ENCODE measurements at regions not wholly inside any gene's neighbourhood (a gene's known extent, or its start where the extent isn't known, plus 50 kb on each side); places are given as distances from the start of the nearest gene placed in this dataset.

- H3K4me3 Mint-ChIP-seq = no peak overlapping the region
- H3K14ac ChIP-seq (ENCODE audit: insufficient read depth, low read length) = no peak overlapping the region
- H4K8ac ChIP-seq (replicated peaks; ENCODE audit: insufficient read length, low read depth, low read length) = no peak overlapping the region
- H4K20me1 ChIP-seq (ENCODE audit: control insufficient read depth, insufficient read depth, insufficient read length) = no peaks in the 10 kb centered on the region
- no peaks in the 10 kb centered on the region for H3K79me1 ChIP-seq (ENCODE audit: insufficient read depth, low read depth, low read length, poor library complexity, severe bottlenecking)
- no peak overlapping the region for H2BK12ac ChIP-seq (ENCODE audit: insufficient read length, low read depth, low read length)
- no peak overlapping the region for H3K4ac ChIP-seq (ENCODE audit: low read depth, low read length)
- H3K36me3 Mint-ChIP-seq (ENCODE audit: insufficient read depth in 1 of 3, low read depth in 3 of 3) = no peaks in the 10 kb centered on the region
- no peaks in the 10 kb centered on the region for H3K27me3 ChIP-seq (ENCODE audit: insufficient read depth, low read length)
- H3K18ac ChIP-seq (ENCODE audit: insufficient read length, low read depth, low read length) = no peak overlapping the region
- no peak overlapping the region for H4K91ac ChIP-seq (ENCODE audit: insufficient read length, low read depth, low read length)
- no peaks in the 10 kb centered on the region for H3K4me1 ChIP-seq (ENCODE audit: insufficient read depth, low read length)
- no peak overlapping the region for H2AFZ ChIP-seq (ENCODE audit: low read length)
- H3K4me1 Mint-ChIP-seq = peaks cover 6 to 9% of the 10 kb centered on the region in 2 experiments
- no peak overlapping the region for H3K27ac ChIP-seq (ENCODE audit: insufficient read length, low read depth, low read length)
- no peak for DNase-seq
- no peaks in the 10 kb centered on the region for H3K9me3 Mint-ChIP-seq
- H3K56ac ChIP-seq (ENCODE audit: insufficient read length, low read depth, low read length) = no peak overlapping the region
- peak overlapping the region in 1 of 3 experiments; percentile 85; a peak in 2 of 7 replicates for H3K27ac Mint-ChIP-seq
- H3K4me2 ChIP-seq (ENCODE audit: insufficient read depth, insufficient read length, low read length) = no peak overlapping the region
- no peaks in the 10 kb centered on the region for H3K79me2 ChIP-seq (ENCODE audit: insufficient read depth, low read length)
- H3K9ac ChIP-seq (ENCODE audit: extremely low read depth, insufficient read length, low read length) = no peak overlapping the region
- no peak for TF ChIP-seq CTCF (conservative IDR thresholded peaks at IDR 0.05)
- H2BK20ac ChIP-seq (ENCODE audit: low read depth, low read length, poor library complexity, severe bottlenecking) = no peak overlapping the region
- H3T11ph ChIP-seq (ENCODE audit: low read length) = no peak overlapping the region
- H3K27me3 Mint-ChIP-seq (ENCODE audit: low read depth) = no peaks in the 10 kb centered on the region
- no peaks in the 10 kb centered on the region for H3K23me2 ChIP-seq (ENCODE audit: insufficient read length, low read depth, low read length, poor library complexity, severe bottlenecking)
- no peaks in the 10 kb centered on the region for H3K9me3 ChIP-seq (ENCODE audit: control insufficient read depth, low read depth, low read length)
- H2BK5ac ChIP-seq (ENCODE audit: insufficient read length, low read length) = no peak overlapping the region
- no peak overlapping the region for H3K23ac ChIP-seq (ENCODE audit: insufficient read length, low read depth, low read length)
- no peak overlapping the region for H2AK5ac ChIP-seq (ENCODE audit: insufficient read length, low read length)
- H4K5ac ChIP-seq (ENCODE audit: insufficient read length, low read depth, low read length) = no peak overlapping the region
- WGBS (ENCODE audit: extremely low coverage, insufficient read length, low lambda C conversion rate) = no CpG with 5 or more reads among the region's 2 CpGs
- H2BK15ac ChIP-seq (ENCODE audit: low read depth, low read length) = no peak overlapping the region
- H2BK120ac ChIP-seq (ENCODE audit: low read depth, low read length, poor library complexity, severe bottlenecking) = no peak overlapping the region
Measured at GRCh38 chr10:33493978-33494377, 159.5 kb upstream of the NRP1 start.

Data from H9 (cell line).